ENCODE measurements at regions not wholly inside any gene's neighbourhood (a gene's known extent, or its start where the extent isn't known, plus 50 kb on each side); places are given as distances from the start of the nearest gene placed in this dataset.

- Histone ChIP-seq H3K9me2 (replicated peaks; ENCODE audit: control insufficient read depth, low read length) (no peaks in the 10 kb centered on the region), H3K36me3 (ENCODE audit: control insufficient read depth, low read length) (no peaks in the 10 kb centered on the region), H3K4me3 (ENCODE audit: low read length) (no peak overlapping the region), H3K27me3 (ENCODE audit: control insufficient read depth, low read length) (no peaks in the 10 kb centered on the region; the same call in 1 of the 2 replicates), H3K27ac (ENCODE audit: low read depth, low read length) (no peak overlapping the region), H3K4me2 (ENCODE audit: low read length) (no peak overlapping the region), H3K4me1 (ENCODE audit: control insufficient read depth, low read length) (no peaks in the 10 kb centered on the region), H3K9me3 (ENCODE audit: control insufficient read depth, insufficient read depth, low read length) (no peaks in the 10 kb centered on the region), H4K20me1 (ENCODE audit: control insufficient read depth, insufficient read depth, low read depth, low read length) (no peaks in the 10 kb centered on the region), H3F3A (ENCODE audit: control insufficient read depth, insufficient read depth) (no peaks in the 10 kb centered on the region), H3K79me2 (ENCODE audit: control insufficient read depth, low read length) (no peaks in the 10 kb centered on the region)
- no peak for TF ChIP-seq EZH2phosphoT487 (IDR thresholded peaks at IDR 0.05; ENCODE audit: borderline replicate concordance, low read length)
- no peak for TF ChIP-seq CTCF (IDR thresholded peaks at IDR 0.05; ENCODE audit: low read depth, low read length, poor library complexity, severe bottlenecking)
Measured at GRCh38 chr4:15235135-15235534, 192.7 kb upstream of the C1QTNF7 start.

- H3F3A ChIP-seq (ENCODE audit: control insufficient read depth, insufficient read depth), result no peaks in the 10 kb centered on the region
- H4K20me1 ChIP-seq (ENCODE audit: control insufficient read depth, insufficient read depth, low read depth, low read length), result no peaks in the 10 kb centered on the region
- H3K79me2 ChIP-seq (ENCODE audit: control insufficient read depth, low read length), result no peaks in the 10 kb centered on the region
- peaks cover 2% of the 10 kb centered on the region; the same call in 1 of the 2 replicates for H3K27me3 ChIP-seq (ENCODE audit: control insufficient read depth, low read length)
- no peaks in the 10 kb centered on the region for H3K9me2 ChIP-seq (replicated peaks; ENCODE audit: control insufficient read depth, low read length)
- H3K9me3 ChIP-seq (ENCODE audit: control insufficient read depth, insufficient read depth, low read length), result no peaks in the 10 kb centered on the region
- H3K4me2 ChIP-seq (ENCODE audit: low read length), result no peak overlapping the region
- TF ChIP-seq EZH2phosphoT487 (IDR thresholded peaks at IDR 0.05; ENCODE audit: borderline replicate concordance, low read length) (no peak), CTCF (IDR thresholded peaks at IDR 0.05; ENCODE audit: low read depth, low read length, poor library complexity, severe bottlenecking) (no peak)
- H3K27ac ChIP-seq (ENCODE audit: low read depth, low read length), result no peak overlapping the region
- H3K36me3 ChIP-seq (ENCODE audit: control insufficient read depth, low read length), result no peaks in the 10 kb centered on the region
- H3K4me1 ChIP-seq (ENCODE audit: control insufficient read depth, low read length), result no peaks in the 10 kb centered on the region
- H3K4me3 ChIP-seq (ENCODE audit: low read length), result no peak overlapping the region
Measured at GRCh38 chr4:15237648-15238230, 190.1 kb upstream of the C1QTNF7 start.

- no peaks in the 10 kb centered on the region for H3K79me2 ChIP-seq (ENCODE audit: control insufficient read depth, low read length)
- H3F3A ChIP-seq (ENCODE audit: control insufficient read depth, insufficient read depth), result no peaks in the 10 kb centered on the region
- peaks cover 2% of the 10 kb centered on the region; the same call in 1 of the 2 replicates for H3K27me3 ChIP-seq (ENCODE audit: control insufficient read depth, low read length)
- no peaks in the 10 kb centered on the region for H3K36me3 ChIP-seq (ENCODE audit: control insufficient read depth, low read length)
- no peak overlapping the region for H3K27ac ChIP-seq (ENCODE audit: low read depth, low read length)
- no peaks in the 10 kb centered on the region for H3K9me3 ChIP-seq (ENCODE audit: control insufficient read depth, insufficient read depth, low read length)
- no peak overlapping the region for H3K4me3 ChIP-seq (ENCODE audit: low read length)
- TF ChIP-seq EZH2phosphoT487 (IDR thresholded peaks at IDR 0.05; ENCODE audit: borderline replicate concordance, low read length), result no peak
- peak; percentile 77 for TF ChIP-seq CTCF (IDR thresholded peaks at IDR 0.05; ENCODE audit: low read depth, low read length, poor library complexity, severe bottlenecking)
- H3K4me1 ChIP-seq (ENCODE audit: control insufficient read depth, low read length), result no peaks in the 10 kb centered on the region
- H3K9me2 ChIP-seq (replicated peaks; ENCODE audit: control insufficient read depth, low read length), result no peaks in the 10 kb centered on the region
- H4K20me1 ChIP-seq (ENCODE audit: control insufficient read depth, insufficient read depth, low read depth, low read length), result no peaks in the 10 kb centered on the region
- H3K4me2 ChIP-seq (ENCODE audit: low read length), result no peak overlapping the region
Measured at GRCh38 chr4:15238720-15239119, 189.1 kb upstream of the C1QTNF7 start.

Measured in DOHH2 (cell line).